Esophagus mucosa (tissue), 1 donor: ENCODE measurements at regions not wholly inside any gene's neighbourhood (a gene's known extent, or its start where the extent isn't known, plus 50 kb on each side); places are given as distances from the start of the nearest gene placed in this dataset.
"Not testable (repeated sequence)": the region's sequence is repeated elsewhere in the genome, so short reads cannot be mapped to it uniquely, and the experiment has no call there.

Source experiments
- ATAC-seq: fragments of 200-7000 bp; cut with Tn5 transposase; one replicate; pipeline ENCODE4 v1.9.1; 2020
- donor health status: DM: yes; HTN: yes; CAD: no.

DNA sequence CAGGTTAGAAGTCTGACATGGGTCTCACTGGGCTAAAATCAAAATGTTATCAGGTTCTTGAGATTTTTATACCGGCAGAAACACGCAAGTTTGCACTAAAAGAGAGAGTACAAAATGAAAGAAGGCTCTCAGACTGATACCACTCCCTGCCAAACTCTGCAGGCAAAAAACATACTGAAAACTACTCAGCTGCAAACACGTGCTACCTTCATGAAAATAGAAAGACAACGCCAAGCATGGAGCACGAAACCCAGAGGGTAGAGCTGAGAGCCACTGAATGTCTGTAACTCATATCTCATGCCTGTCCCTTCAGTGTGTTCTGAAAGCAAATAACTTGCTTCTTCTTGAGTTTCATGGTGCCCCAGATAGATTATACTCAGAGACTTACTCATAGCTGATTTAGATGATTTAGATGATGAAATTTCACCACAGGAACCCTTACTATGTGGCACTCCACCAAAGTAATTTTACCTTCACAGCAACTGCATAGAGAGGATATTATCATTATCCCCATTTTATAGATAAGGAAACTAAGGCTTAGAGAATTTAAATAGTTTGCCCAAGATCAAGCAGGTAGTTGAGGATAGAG is 313.0 kb upstream of the SLC39A10 start:
- ATAC-seq: no peak

GRCh38 chr2:195343540-195343939 is 313.5 kb upstream of the SLC39A10 start:
- ATAC-seq: no peak

GRCh38 chr2:195342061-195342460 is 315.0 kb upstream of the SLC39A10 start:
- ATAC-seq: no peak

DNA sequence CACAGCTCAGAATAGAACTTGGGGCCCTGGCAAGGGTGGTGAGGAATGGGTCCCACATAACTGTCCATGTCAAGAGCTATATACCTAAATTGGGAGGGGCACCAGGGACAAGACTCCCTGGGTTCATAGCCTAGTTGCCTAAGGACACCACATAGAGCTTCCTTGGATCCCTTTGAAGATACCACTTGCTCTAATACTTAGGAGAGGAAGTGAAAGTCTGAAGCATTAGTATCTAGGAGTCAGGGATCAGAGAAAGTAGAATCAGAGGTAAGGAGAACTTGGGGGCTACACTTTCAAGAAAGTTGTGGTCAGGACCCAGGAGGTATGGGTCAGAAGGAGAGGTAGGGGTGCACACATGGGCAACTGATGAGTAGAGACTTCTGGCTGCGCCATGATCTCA is 318.2 kb upstream of the SLC39A10 start:
- ATAC-seq: no peak

DNA sequence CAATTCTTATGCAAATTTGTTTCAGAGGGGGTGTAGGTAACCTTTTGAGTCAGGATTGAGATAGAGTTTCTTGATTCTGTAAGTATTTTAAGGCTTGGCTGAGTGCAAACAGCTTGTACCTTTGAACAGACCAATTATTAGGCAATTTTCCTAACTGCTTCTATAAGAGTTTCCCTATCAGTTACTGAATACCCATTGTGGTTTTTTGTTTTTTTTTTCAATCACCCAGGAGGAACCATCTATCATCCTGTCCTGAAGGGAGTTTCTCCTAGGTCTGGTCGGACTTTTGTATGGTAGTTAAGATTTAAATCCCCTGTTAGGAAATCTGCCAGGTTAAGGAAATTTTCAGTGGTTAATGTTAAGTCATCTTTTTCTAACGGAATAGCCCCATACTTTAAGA is 319.4 kb upstream of the SLC39A10 start:
- no peak for ATAC-seq

- ATAC-seq: no peak
Measured at GRCh38 chr2:195333869-195334268, 323.2 kb upstream of the SLC39A10 start.

- no peak for ATAC-seq
Measured at GRCh38 chr2:195331966-195332365, 325.1 kb upstream of the SLC39A10 start.

GRCh38 chr2:195331129-195331528 is 325.9 kb upstream of the SLC39A10 start:
- ATAC-seq: no peak

DNA sequence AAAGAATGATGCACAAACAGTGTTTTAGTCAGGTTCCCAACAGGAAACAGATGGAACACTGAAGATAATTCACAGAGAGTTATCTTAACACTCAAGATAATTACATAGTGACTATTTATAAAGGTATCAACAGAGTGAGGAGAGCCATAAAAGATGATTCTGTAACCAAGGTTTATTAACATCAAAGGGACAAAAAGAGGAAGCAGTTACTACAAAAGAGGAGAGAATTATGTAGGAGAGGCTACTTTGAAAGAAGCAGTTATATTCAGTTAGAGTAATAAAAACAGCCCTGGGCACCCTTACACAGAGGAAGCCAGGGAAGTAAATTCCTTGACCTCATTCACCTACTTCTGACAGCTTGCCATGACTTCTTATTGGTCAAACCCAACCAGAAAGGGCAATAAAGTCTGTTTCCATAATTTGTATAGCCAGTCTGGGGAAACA is 326.5 kb upstream of the SLC39A10 start:
- ATAC-seq: no peak

DNA sequence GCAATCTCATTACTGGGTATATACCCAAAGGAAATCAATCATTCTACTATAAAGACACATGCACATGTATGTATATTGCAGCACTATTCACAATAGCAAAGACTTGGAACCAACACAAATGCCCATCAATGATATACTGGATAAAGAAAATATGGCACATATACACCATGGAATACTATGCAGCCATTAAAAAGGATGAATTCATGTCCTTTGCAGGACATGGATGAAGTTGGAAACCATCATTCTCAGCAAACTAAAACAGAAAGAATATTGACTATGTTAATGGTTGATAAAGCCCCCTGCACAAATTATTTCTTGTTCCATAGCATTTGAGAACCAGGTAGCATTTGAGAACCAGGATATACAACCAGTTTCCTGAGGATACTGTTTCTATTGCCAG is 327.2 kb upstream of the SLC39A10 start:
- not testable (repeated sequence) for ATAC-seq

GRCh38 chr2:195326537-195326936 is 330.5 kb upstream of the SLC39A10 start:
- no peak for ATAC-seq

GRCh38 chr2:195322324-195322723 is 334.7 kb upstream of the SLC39A10 start:
- no peak for ATAC-seq

DNA sequence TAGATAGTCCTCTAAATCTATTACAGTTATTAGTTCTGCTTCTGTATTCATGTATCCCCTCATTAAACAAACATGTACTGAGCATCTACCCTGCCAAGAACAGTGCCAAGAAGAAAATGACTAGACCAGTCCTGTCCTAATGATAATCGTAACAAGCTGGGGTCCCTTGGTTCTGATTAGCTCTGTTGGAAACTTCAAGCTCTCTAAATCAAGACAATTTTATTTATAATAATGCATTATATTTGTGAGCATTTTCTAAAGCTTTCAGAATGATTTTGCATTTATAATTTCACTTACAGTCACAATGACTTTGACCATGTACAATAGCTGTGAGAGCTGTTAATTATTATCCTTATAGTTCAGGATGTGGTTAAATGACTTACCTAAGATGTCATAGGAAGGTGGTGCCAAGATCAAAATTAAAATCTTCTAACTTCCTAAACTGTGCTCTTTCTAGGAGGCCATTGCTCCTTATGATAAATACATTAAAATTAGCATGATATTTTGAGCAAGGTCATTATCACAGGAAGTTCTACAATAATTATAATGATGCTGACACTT is 336.5 kb upstream of the SLC39A10 start:
- ATAC-seq: no peak

DNA sequence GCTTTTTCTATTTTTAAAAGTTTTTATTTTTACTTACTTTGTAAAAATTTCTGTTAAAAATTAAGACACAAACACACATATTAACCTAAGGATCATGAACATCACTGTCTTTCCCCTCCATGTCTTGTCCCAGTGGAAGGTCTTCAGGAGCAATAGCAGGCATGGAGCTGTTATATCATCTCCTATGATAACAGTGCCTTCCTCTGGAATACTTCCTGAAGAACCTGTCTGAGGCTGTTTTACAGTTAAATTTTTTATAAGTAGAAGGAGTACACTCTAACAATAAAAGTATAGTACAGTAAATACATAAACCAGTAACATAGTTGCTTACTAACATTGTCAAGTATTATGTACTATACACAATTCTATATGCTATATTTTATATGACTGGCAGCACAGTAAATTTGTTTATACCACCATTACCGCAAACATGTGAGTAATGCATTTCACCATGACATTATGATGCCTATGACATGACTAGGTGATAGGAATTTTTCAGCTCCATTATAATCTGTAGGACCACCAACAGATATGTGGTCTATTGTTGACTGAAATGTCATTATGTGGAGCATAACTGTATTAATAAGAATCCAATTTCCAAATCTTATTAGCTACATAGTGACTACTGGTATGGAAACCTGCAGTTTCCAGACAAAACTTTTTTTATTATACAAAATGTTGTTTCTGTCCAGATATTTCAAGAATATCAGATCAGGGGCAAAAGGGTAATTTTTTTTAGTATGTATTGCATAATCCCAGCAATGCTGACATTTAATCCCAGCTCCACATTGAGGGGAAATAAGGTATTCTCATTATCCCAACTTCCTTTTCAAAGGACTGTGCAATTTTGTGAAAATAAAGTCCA is 337.2 kb upstream of the SLC39A10 start:
- no peak for ATAC-seq

DNA sequence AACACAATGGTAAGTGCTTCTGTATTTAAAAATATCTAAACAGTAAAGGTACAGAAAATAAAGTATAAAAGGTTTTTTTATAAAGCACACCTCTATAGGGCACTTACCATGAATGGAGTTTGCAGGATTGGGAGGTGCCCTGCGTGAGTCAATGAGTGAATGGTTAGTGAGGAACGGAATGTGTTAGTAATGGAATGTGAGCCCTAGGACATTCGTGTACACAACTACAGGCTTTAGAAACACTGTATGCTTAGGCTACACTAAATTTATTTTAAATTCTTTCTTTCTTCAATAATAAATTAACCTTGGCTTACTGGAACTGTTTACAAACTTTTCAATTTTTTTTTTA is 337.9 kb upstream of the SLC39A10 start:
- ATAC-seq: peak; percentile 83

DNA sequence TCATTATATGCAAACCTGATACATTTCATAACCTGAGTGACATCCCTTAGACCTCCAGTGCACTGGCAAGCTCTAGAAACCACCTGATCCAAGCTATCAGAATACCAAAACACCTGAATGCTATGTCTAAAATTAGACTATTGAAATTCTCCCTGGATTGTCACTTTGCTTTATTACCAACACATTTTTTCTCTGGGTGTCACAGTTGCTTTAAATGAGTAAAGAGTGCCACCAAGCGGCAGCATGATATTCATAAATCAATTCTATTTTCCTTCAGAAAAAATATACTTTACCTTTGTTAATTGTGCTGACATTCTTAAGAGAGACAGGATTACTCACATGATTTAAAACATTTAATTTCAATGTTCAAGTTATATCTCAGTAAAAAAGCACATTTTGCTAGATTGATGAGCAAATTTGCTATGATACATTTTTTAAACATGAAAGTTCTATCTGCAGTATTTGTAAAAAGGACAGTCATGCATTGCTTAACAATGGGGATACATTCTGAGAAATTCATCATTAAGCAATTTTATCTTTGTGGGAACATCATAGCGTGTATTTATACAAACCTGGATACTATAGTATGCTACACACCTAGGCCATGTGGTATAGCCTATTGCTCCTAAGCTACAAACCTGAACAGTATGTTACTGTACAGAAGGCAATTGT is 338.4 kb upstream of the SLC39A10 start:
- ATAC-seq: no peak

DNA sequence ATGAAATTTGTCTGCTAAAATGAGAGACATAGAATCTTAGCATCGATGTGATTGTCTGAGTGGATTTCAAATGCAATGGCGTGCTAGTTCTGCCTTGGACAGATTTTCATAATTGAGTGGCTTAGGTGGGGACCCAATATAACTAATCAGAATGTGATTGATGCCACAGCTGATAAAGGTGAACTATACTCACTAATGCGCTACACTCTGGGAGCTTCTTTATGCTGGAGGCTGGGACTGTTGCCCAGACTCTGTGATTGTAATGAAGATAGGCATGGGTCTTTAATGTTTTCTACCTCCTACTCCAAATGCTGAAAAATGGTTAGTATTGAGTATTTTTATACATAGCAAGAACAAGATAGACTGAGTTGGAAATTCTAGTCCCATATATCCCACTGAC is 339.5 kb upstream of the SLC39A10 start:
- no peak for ATAC-seq

DNA sequence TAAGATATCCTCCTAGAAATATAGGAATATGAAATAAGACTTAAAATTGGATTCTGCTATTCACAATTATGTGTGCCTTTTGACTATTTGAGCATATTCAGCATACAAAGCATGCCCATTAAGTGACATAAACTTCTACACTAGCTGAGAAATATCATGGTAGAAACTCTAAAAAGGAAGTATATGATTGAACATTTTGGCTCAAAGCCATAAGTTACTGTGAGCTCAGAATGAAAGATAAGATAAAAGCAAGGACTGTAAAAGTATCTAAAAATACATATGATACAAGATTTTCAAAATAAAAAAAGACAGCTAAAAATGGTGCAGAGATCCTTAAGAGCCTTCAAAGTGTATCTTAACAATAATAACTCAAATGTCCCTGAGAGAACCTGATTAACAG is 340.5 kb upstream of the SLC39A10 start:
- no peak for ATAC-seq

DNA sequence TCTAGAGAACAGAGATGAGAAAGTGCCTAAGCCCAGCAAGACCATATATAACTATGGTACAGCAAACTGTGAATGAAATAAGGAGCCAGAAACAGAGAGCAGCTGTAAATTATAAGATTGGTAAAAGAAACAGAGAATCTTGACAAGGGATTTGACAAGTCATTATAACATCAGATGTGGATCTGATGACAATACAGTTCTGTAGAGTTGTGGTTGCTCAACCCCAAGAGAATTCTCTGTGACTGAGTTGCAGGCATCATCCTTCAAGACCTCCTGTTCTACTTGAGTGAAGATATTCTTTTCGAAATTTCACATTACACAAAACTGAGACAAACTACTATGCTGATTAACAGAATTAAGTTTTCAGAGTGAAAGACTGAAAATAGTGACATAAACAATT is 343.1 kb upstream of the SLC39A10 start:
- ATAC-seq: no peak

DNA sequence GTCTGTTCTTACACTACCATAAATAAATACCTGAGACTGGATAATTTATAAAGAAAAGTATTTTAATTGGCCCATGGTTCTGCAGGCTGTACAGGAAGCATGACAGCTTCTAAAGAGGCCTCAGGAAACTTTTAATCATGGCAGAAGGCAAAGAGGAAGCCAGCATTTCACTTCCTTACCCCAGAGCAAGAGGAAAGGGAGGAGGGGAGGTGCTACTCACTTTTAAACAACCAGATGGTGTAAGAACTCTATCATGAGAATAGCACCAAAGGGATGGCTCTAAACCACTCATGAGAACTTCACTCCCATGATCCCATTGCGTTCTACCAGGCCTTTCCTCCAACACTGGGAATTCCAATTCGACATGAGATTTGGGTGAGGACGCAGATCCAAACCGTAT is 344.4 kb upstream of the SLC39A10 start:
- ATAC-seq: no peak

DNA sequence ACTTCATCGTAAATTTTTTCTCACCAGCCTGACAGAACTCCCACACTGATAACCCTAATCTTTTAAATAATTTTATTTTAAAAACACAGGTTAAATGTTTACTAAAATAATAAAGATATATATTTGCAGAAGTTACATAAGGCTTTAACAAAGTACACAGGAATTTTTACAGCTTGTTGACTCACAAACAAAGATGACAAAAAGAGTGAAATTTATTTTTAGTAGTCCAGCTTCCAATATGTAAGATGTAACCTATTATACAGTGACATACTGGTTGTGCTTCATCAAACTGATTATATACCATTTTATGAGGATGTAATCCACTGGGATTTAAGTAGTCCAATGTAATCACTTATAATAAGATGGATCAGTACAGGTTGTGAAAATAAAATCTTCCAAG is 348.9 kb upstream of the SLC39A10 start:
- no peak for ATAC-seq

- ATAC-seq: no peak
Measured at GRCh38 chr2:195307751-195308150, 349.3 kb upstream of the SLC39A10 start.

- no peak for ATAC-seq
Measured at GRCh38 chr2:195304310-195304709, 352.7 kb upstream of the SLC39A10 start.

- no peak for ATAC-seq
Measured at GRCh38 chr2:195300631-195301030, 356.4 kb upstream of the SLC39A10 start.
